Activated CD4-positive, CD25-positive, alpha-beta regulatory T cell treated with anti-CD3 and anti-CD28 coated beads, Interleukin-2, amount 50 U/mL, for 16 hours (primary cell): ENCODE measurements at regions not wholly inside any gene's neighbourhood (a gene's known extent, or its start where the extent isn't known, plus 50 kb on each side); places are given as distances from the start of the nearest gene placed in this dataset.
A peak's percentile ranks its signal among the peaks of the same experiment; 100 is the strongest.

Experiments used
- DNase-seq: peaks from one replicate; pipeline ENCODE4 v3.0.0-alpha.2; 2020; ENCODE audit warnings: low read depth, low spot score

DNA sequence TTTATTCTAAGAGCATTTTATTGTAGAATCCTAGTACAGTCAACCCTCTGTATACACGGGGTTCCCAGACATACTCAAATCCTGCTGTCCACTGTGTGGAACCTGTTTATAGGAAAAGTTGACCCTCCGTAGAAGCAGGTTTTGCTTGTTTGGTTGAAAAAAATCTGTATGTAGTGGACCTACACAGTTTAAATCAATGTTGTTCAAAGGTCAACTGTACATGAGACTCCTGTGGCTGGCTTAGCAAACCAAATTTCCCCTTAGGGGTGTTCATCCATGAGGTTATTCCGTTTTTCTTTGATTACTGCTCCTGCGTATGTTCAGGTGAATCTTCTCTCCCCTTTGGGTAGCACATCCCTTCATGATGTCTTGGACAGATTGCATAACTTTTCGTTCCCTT is 387.0 kb upstream of the ZFP64 start:
- DNase-seq: no peak

DNA sequence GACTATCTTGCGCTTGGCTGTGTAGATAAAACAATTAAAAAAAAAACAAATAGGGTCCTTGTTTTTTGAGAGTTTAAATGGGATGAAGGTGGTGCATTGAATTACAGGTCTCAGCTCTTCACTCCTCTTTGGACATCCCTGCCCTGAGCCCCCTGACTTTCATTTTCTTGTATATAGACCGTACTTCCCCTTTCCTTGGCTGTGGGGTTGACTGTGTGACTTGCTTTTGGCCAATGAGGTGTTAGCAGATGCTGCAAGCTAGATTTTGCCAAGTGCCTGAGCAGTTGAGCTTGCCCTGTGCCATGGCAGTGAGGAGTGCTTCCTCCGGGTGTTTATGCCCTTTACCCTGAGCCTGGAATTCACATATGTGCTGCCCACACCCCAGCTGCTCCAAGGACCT is 386.1 kb upstream of the ZFP64 start:
- no peak for DNase-seq

DNA sequence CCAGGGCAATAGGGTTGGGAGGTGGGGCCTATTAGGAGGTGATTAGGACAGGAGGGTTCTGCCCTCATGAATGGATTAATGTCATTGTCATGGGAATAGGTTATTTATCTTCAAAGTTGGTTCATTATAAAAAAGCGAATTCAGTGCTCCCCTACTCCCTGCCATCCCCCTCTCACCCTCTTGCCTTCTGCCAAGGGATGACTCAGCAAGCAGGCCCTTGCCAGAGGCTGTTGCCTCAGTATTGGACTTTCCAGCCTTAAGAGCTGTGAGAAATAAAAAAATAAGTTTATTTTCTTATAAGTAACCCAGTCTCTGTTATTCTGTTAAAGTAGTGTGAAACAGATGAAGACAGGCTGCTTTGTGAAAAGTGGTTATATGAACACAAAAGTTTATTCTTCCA is 381.1 kb upstream of the ZFP64 start:
- DNase-seq: no peak

DNA sequence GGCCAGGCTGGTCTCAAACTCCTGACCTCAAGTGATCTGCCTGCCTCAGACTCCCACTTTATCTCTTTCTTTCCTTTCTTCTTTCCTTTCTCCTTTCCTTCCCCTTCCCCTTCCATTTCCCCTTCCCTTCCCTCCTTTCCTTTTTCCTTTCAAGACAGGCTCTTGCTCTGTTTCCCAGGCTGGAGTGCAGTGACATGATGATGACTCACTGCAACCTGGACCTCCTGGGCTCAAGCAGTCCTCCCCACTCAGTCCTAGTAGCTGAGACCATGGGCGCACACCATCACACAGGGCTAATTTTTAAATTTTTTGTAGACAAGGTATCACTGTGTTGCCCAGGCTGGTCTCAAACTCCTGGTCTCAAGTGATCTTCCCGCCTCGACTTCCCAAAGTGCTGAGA is 377.6 kb upstream of the ZFP64 start:
- no peak for DNase-seq

DNA sequence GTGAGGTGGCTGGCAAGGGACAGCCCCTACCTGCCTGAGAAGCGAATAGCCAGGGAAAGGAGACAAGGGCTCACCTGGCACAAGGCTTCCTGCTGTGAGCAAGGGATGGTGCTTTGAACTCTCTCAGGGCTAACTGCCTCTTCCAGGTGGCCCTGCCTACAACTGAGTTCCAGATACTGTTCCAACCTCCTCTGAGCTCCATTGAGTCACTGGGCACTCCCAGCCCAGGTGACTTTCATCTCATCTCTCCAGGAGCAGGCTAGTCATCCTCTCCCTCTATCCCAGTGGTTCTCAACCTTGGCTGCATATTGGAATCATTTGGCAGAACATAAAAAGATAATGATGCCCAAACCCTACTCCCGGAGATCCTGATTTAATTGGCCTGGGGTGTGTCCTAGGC is 374.0 kb upstream of the ZFP64 start:
- no peak for DNase-seq

DNA sequence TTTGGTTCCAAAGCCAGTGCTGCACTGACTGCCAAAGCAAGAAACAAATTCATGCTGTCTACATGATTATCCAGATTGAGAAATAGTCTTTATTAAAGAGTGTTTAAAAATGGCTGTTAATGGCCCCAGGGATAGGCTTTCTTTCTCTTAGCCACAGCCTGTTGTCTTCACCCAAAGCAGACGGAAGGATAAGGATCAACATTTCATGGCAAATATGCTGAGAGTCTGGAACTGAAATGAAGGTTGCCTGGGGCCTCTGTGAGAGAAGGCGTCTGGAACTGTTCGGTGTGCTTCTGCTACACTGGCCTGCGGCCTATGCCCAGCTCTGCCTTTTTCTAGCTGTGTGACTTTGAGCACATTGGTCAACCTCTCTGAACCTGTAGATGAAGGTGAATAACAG is 373.0 kb upstream of the ZFP64 start:
- DNase-seq: no peak

DNA sequence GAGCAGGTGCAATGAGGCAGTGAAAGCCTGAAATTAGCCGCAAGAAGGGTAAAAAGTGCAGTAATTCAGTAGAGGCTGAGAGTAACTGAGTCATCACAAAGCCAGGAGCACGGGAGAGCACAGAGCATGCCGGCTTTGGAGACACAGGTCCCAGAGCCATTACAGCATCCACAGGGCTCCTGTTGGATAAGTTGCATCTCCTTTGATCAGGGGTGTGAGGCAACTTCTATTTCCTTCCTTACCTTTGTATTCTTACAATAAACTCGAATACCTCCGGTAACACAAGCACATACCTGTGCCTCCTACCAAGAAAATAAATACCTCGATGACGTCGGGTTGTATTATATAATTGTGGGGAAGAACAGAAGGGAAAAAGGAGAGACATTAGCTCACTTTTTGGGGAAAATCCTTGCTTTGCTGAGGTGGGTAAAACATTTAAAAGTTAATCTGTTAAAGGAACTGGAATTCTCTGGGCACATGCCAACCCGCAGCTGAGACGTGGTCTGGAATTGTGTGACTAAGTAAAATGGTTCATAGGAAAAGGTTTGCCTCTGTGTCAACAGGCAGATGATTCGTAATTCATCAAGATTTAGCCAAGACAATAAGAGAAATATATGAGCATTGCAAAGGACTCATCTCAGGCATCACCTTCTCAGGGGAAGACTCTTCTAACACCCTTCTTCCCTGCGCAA is 360.7 kb upstream of the ZFP64 start:
- no peak for DNase-seq

DNA sequence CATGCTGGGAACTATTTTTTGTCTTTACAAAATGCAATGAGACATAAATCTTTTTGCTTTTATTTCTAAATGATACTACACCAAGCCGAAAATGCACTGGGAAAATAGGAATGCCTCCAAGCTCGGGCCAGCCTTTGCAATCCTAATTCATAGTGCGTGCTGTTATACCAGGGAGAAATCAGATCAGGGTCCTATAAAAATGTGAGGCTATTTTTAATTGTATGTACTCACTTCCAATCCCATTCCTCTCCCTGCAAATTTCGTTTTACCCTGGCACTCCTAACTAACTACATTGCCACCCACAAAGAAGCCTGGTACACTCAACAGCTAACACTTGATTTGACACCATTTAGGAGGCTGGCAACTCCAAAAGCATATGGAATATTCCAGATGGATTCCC is 350.6 kb upstream of the ZFP64 start:
- no peak for DNase-seq

DNA sequence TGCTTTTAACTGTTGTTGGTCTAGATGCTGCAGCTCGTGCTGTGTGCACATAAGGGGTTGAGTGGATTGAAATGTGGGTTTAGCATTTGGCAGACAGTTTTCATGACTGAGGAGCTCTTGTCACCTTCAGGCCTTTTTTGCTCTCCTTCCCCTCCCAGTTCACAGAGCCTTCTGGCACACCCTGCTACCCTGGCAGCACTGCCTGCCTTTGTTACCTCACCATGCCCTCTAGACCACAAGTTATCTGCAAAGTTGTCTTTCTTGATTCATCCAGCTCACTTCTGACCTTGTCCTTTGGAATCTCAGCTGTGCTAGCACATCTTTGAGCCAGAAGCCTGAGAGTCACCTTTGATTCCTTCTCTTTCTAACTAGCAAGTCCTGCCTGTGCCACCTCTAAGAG is 348.9 kb upstream of the ZFP64 start:
- DNase-seq: no peak

DNA sequence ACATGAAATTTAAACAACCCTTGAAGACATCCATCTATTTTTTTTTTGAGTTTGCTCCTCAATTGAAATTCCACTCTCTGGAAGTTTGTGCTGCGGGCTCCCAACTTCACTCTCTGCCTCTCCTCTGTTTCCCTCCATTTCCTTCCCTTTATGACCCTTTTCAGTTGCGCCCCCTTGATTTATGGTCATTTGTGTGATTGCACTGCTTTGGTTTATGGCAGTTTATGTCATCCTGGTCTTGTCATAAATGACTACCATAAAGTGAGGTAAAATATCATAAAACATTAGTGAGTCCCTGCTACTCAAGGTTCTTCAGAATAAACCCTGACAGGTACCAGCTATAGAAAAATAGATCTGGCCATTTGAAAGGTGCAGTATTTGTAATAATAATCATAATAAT is 348.3 kb upstream of the ZFP64 start:
- no peak for DNase-seq

DNA sequence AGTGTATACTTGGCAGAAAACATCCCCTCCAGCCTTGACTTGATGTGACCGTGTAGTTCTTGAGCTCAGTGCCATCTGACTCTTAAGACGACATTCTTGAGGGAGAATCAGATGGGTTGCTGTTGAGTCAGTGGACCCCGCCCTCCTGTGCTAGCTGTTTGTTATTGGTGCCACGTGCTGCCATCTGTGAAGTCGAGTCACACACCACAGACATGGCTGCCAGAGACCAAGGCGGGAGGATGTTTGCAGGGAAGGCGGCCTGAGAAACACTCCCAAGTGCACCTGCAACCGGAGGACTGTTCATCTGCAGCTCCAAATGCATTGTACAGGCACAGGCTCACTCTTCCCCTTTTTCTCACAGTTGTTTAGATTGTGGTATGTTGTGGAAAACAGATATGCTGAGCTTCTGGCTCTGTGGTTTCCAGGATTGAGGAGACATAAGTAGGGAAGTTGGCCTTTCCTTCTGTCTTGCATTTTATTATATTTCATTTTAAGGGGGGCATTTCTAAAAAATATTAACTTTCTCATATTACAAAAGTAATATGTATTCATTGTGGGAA is 345.3 kb upstream of the ZFP64 start:
- no peak for DNase-seq

DNA sequence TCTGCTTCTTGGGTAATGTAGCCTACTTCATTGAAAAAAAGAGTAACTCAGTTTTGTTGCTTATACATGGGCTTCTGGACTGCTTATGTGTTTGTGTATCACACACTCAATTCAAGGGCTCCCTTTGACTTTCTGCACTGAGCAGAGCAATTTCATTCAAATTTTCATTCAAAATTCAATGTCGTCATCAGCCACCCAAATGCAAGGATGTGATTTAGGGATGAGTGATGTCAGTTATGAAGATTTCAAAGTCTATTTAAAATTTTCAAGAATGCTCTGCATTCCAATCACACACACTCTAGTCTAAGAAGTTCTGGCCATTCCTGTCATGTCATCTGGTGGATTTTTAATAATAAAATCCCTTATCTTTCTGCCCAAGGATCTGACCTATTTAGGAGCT is 344.5 kb upstream of the ZFP64 start:
- no peak for DNase-seq

DNA sequence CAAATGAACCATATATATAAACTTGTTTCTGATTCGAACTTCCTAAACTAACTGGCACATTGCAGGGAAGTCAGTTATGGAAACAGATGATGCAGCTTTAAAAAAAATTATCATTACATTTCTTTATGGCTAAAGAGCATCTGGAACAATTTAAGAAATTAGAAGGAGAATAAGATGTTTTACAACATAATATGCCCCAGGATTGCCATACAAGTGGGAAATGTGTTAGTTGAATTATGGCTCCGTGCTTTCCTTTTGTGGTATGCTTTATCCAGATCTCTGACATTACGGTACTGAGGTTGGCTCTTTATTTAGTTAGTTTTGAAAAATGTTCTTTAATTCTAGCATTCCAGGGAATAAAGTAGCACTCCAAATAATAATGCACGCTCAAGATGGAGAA is 343.0 kb upstream of the ZFP64 start:
- no peak for DNase-seq

DNA sequence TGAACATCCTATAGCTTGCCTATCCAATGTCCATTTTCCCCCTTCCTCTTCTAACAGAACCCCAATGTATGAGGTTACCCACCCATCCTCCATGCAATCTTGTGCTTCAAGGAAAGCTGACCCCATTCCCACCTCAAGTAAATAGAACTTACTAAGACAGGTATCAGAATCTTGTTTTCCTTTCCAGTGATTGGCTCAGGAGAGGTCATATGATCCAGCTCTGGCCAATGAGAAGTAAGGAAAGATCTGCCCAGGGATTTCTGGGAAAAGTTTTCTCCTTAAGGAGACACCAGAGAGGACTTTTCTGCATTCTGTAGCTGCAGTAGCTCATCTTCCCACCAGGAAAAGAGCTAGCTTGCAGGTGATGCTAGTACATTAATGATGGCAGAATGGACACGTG is 341.8 kb upstream of the ZFP64 start:
- DNase-seq: no peak

DNA sequence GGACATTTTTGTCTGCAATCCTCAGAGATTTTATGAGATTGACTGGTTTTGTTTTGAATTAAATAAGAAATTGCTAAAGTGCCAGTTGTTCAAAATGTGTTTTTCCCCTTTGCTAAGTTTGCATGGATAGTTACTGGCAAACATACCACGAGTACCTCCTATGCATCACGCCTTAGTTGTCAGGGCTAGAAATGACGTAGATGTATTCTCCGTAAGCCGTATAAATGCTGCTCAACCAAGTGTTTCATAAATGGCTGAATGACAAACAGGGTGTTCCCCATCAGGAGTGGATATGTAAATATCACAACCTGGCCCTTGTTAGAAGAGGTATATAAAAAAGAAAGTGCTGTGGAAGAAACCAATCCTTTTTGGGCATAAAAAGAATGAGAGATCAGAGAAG is 341.1 kb upstream of the ZFP64 start:
- no peak for DNase-seq

DNA sequence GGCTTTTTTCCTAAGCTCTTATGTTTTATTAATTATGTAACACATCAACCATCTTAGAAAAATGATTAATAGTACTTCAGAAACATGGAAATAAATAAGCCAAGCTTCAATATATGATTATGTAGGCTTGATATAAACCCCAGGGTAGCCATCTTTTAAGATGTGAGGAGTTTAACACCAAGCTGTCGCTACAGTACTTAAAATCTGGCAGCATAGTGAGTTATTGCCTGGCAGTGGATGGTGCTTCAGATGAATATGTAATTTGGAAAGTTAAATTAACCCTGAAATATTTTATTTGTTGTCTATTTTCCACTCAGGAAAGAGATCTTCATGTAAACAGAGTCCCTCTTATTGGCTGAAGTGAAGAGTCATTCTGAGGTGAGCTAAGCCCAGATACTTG is 339.0 kb upstream of the ZFP64 start:
- DNase-seq: no peak

DNA sequence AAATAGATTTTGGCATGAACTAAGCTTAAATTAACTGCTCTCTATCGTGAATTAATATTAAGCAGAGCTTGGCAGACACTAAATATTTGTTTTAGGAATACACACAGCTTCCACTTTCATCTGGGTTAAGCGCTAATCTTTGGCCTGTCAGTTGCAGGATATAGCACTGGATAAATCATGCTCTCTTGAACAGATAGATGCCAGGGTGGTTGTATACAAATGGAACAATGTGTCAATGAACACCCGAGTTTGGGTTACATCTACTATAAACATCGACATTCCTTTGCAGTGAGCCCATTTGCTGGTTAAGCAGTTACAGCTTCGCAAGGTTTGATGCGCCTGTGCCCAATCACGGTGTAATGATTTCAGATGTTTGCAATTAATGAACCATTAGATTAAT is 338.2 kb upstream of the ZFP64 start:
- DNase-seq: no peak

DNA sequence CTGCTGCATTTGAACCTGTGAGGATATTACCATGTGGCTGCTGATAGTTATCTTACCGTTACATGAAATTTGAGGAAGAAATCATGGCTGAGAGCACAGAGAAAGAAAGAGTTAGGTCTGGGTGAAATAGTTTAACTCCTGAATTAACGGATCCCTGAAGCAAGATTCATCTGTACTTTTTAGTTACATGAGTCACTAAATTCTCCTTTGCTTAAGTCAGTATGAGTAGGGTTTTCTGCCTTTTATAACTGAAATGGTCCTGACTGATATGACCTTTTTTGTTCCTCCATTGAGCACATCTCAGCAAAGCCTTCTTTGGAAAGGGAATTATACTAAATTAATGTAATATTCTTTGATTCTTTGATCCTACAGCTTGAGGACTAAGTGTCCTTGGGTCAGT is 333.3 kb upstream of the ZFP64 start:
- no peak for DNase-seq

DNA sequence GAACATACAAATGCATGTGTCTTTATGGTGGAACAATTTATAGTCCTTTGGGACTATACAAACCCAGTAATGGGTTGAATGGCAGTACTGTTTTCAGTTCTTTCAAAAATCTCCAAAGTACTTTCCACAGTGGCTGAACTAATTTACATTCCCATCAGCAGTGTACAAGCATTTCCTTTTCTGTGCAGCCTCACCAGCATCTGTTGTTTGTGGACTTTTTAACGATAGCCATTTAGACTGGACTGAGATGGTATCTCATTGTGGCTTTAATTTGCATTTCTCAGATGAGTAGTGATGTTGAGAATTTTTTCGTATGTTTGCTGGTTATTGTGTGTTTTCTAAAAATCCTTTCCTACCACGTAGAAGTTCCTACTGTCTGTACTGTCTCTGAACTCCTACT is 327.2 kb upstream of the ZFP64 start:
- DNase-seq: no peak

DNA sequence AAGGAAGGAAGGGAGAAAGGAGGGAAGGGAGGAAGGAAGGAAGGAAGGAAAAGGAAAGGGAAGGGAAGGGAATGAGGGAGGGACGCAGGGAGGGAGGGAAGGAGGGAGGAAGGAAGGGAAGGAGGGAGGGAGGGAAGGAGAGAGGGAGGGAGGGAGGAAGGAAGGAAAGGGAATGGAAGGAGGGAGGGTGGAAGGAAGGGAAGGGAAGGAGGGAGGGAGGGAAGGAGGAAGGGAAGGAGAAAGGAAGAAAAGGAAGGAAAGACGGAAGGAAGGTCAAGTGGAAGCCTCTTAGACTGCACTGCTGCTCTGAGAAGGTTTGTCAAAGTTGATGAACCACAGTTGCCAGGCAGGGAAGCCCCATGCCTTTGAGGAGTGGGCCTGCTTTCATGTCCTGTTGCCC is 324.3 kb upstream of the ZFP64 start:
- DNase-seq: no peak

DNA sequence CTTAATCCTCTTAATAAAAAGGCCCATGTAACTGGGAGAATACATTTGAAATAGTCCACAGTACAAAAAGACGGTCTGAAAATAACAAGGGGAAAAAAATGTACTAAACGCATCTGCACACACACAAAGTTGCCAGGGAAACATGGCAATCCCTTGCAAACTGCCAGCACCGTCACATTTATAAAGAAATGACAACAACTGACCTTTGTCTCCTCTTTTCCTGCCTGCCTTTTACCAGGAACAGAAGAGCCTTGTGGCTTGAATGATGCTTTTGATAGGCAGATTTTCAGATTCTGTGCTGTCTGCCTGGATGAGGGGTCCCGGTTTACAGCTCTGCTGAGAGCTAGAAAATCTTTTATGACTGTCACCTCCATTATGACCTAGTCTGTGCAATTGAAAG is 308.6 kb upstream of the ZFP64 start:
- DNase-seq: no peak

DNA sequence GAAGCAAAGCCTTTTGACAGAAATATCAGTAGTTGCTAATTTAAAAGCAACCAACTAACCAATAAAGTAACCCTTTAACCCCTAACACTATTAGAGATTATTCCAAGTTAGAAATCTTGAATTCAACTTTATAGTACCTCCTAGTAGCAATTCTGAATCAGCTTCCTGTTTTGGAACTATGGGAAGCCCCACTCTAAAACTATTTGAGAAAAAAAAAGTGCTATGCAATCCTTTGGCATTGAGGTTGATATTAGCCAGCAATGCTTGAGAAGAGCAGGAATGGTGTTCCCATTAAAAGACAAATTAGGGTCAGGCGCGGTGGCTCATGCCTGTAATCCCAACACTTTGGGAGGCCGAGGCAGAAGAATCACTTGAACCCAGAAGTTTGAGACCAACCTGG is 306.2 kb upstream of the ZFP64 start:
- DNase-seq: no peak

DNA sequence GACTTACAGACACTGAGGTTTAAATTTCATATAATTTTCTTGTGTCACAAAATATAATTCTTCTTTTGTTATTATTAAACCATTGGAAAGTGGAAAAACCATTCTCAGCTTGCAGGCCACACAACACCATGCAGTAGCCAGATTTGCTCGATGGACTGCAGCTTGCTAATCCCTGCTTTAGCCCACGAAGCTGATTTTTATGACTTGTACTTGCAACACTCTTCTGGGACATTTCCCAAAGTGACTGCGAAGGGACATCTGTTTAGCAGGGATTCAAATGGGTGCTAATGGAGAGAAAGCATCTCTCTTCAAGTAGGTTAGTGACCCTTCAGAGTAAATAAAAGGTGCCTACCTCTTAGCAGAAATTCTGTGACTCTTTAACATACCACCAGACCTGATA is 304.6 kb upstream of the ZFP64 start:
- no peak for DNase-seq

DNA sequence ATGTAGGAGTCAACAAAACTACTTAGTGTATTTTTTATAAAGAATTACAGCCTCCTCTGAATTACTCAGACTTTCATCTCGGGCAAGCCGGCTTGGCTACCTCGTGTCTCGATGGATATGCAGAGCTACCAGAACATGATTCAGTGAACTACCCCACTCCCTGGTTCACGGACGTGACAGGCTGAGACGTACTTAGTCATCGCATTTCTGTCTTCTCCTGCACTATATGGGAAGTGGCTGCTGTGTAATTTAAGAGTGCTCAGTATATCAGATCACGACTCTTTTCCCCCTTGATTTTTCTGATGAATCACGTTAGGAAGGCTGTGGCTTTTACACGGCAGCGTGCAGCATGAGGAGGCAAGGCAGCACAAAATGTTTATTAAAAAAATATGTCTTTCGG is 302.7 kb upstream of the ZFP64 start:
- peak; percentile 3 for DNase-seq
